ENCODE measurements at regions not wholly inside any gene's neighbourhood (a gene's known extent, or its start where the extent isn't known, plus 50 kb on each side); places are given as distances from the start of the nearest gene placed in this dataset.
"Not testable (repeated sequence)": the region's sequence is repeated elsewhere in the genome, so short reads cannot be mapped to it uniquely, and the experiment has no call there.

GRCh38 chr11:71383461-71383860 is 64.7 kb downstream of the DHCR7 start:
- Mint-ChIP-seq H3K4me3 (no peak overlapping the region), H3K4me1 (ENCODE audit: low read depth in 2 of 2) (peaks cover 8 to 14% of the 10 kb centered on the region in 2 donors), H3K27me3 (peaks cover 18 to 40% of the 10 kb centered on the region in 2 donors), H3K36me3 (no peaks in the 10 kb centered on the region), H3K27ac (no peak overlapping the region), H3K9me3 (peaks cover 8% of the 10 kb centered on the region)
- ATAC-seq (no peak), DNase-seq (ENCODE audit: low spot score) (no peak)

GRCh38 chr11:71381781-71382505 is 66.2 kb downstream of the DHCR7 start:
- Mint-ChIP-seq H3K36me3 (no peaks in the 10 kb centered on the region), H3K27me3 (peaks cover 21 to 40% of the 10 kb centered on the region in 2 donors), H3K9me3 (peaks cover 4% of the 10 kb centered on the region), H3K27ac (no peak overlapping the region), H3K4me1 (ENCODE audit: low read depth in 2 of 2) (peaks cover 8% of the 10 kb centered on the region in 2 donors), H3K4me3 (no peak overlapping the region)
- no peak for ATAC-seq
- no peak for DNase-seq (ENCODE audit: low spot score)

- Mint-ChIP-seq H3K36me3 (no peaks in the 10 kb centered on the region), H3K27ac (no peak overlapping the region), H3K27me3 (peaks cover 33 to 50% of the 10 kb centered on the region in 2 donors), H3K4me3 (no peak overlapping the region), H3K4me1 (ENCODE audit: low read depth in 2 of 2) (peaks cover 8% of the 10 kb centered on the region in 2 donors), H3K9me3 (peaks cover 4% of the 10 kb centered on the region)
- DNase-seq (ENCODE audit: low spot score) (no peak), ATAC-seq (no peak)
These were observed 68.5 kb downstream of the DHCR7 start for GRCh38 chr11:71379701-71380100.

GRCh38 chr11:71373791-71374454 is 74.3 kb downstream of the DHCR7 start:
- no peaks in the 10 kb centered on the region for H3K36me3 Mint-ChIP-seq
- H3K4me1 Mint-ChIP-seq (ENCODE audit: low read depth in 2 of 2), result no peaks in the 10 kb centered on the region
- ATAC-seq, result no peak
- H3K27me3 Mint-ChIP-seq, result peaks cover 28 to 39% of the 10 kb centered on the region in 2 donors
- peaks cover 2% of the 10 kb centered on the region for H3K9me3 Mint-ChIP-seq
- H3K27ac Mint-ChIP-seq, result no peak overlapping the region
- no peak overlapping the region for H3K4me3 Mint-ChIP-seq
- no peak for DNase-seq (ENCODE audit: low spot score)

- H3K27ac Mint-ChIP-seq, result no peak overlapping the region
- H3K36me3 Mint-ChIP-seq, result no peaks in the 10 kb centered on the region
- ATAC-seq, result no peak
These were observed 75.2 kb downstream of the DHCR7 start for GRCh38 chr11:71372693-71373657.

GRCh38 chr11:71371674-71372069 is 76.5 kb downstream of the DHCR7 start:
- Mint-ChIP-seq H3K9me3 (no peaks in the 10 kb centered on the region), H3K4me3 (no peak overlapping the region), H3K4me1 (ENCODE audit: low read depth in 2 of 2) (no peaks in the 10 kb centered on the region), H3K27me3 (peaks cover 16 to 19% of the 10 kb centered on the region in 2 donors), H3K36me3 (no peaks in the 10 kb centered on the region), H3K27ac (no peak overlapping the region)
- DNase-seq (ENCODE audit: low spot score) (no peak), ATAC-seq (no peak)

More at GRCh38 chr11:71372693-71373657, 75.2 kb downstream of the DHCR7 start:
- no peak for DNase-seq (ENCODE audit: low spot score)
- Mint-ChIP-seq H3K4me1 (ENCODE audit: low read depth in 2 of 2) (no peaks in the 10 kb centered on the region), H3K27me3 (peaks cover 20 to 30% of the 10 kb centered on the region in 2 donors), H3K4me3 (no peak overlapping the region), H3K9me3 (no peaks in the 10 kb centered on the region)

GRCh38 chr11:71370895-71371673 is 77.1 kb downstream of the DHCR7 start:
- H3K36me3 Mint-ChIP-seq, result no peaks in the 10 kb centered on the region
- no peak overlapping the region for H3K4me3 Mint-ChIP-seq
- peaks cover 11 to 13% of the 10 kb centered on the region in 2 donors for H3K27me3 Mint-ChIP-seq
- ATAC-seq, result no peak
- H3K4me1 Mint-ChIP-seq (ENCODE audit: low read depth in 2 of 2), result no peaks in the 10 kb centered on the region
- DNase-seq (ENCODE audit: low spot score), result no peak
- H3K9me3 Mint-ChIP-seq, result no peaks in the 10 kb centered on the region
- no peak overlapping the region for H3K27ac Mint-ChIP-seq

- ATAC-seq (no peak), DNase-seq (ENCODE audit: low spot score) (no peak)
- Mint-ChIP-seq H3K27me3 (peaks cover 6 to 7% of the 10 kb centered on the region in 2 donors), H3K4me3 (no peak overlapping the region), H3K4me1 (ENCODE audit: low read depth in 2 of 2) (no peaks in the 10 kb centered on the region), H3K9me3 (no peaks in the 10 kb centered on the region), H3K36me3 (no peaks in the 10 kb centered on the region), H3K27ac (no peak overlapping the region)
These were observed 78.0 kb downstream of the DHCR7 start for GRCh38 chr11:71370020-71370747.

GRCh38 chr11:71369411-71369810 is 78.8 kb downstream of the DHCR7 start:
- H3K4me3 Mint-ChIP-seq, result no peak overlapping the region
- no peak overlapping the region for H3K27ac Mint-ChIP-seq
- peaks cover 0 to 2% of the 10 kb centered on the region in 2 donors for H3K27me3 Mint-ChIP-seq
- ATAC-seq, result no peak
- H3K9me3 Mint-ChIP-seq, result no peaks in the 10 kb centered on the region
- H3K36me3 Mint-ChIP-seq, result no peaks in the 10 kb centered on the region
- H3K4me1 Mint-ChIP-seq (ENCODE audit: low read depth in 2 of 2), result no peaks in the 10 kb centered on the region
- DNase-seq (ENCODE audit: low spot score), result no peak

GRCh38 chr11:71368966-71369365 is 79.2 kb downstream of the DHCR7 start:
- Mint-ChIP-seq H3K27me3 (peaks cover 0 to 2% of the 10 kb centered on the region in 2 donors), H3K4me3 (no peak overlapping the region), H3K27ac (no peak overlapping the region), H3K4me1 (ENCODE audit: low read depth in 2 of 2) (no peaks in the 10 kb centered on the region), H3K36me3 (no peaks in the 10 kb centered on the region), H3K9me3 (no peaks in the 10 kb centered on the region)
- ATAC-seq (no peak), DNase-seq (ENCODE audit: low spot score) (no peak)

- ATAC-seq, result peak in 1 of 2 donors; percentile 6
- no peak overlapping the region for H3K4me3 Mint-ChIP-seq
These were observed 80.4 kb downstream of the DHCR7 start for GRCh38 chr11:71367756-71368155.

GRCh38 chr11:71367276-71367675 is 80.9 kb downstream of the DHCR7 start:
- H3K27me3 Mint-ChIP-seq, result not testable (repeated sequence)

More at GRCh38 chr11:71367756-71368155, 80.4 kb downstream of the DHCR7 start:
- Mint-ChIP-seq H3K27ac (no peak overlapping the region), H3K9me3 (no peaks in the 10 kb centered on the region), H3K27me3 (peaks cover 0 to 2% of the 10 kb centered on the region in 2 donors), H3K4me1 (ENCODE audit: low read depth in 2 of 2) (no peaks in the 10 kb centered on the region), H3K36me3 (no peaks in the 10 kb centered on the region)
- no peak for DNase-seq (ENCODE audit: low spot score)

More at GRCh38 chr11:71367276-71367675, 80.9 kb downstream of the DHCR7 start:
- H3K4me3 Mint-ChIP-seq; DNase-seq (ENCODE audit: low spot score); ATAC-seq; H3K9me3 Mint-ChIP-seq; H3K27ac Mint-ChIP-seq; H3K36me3 Mint-ChIP-seq; H3K4me1 Mint-ChIP-seq (ENCODE audit: low read depth in 2 of 2): not testable (repeated sequence)

All from natural killer cell treated with Interleukin-12 subunit alpha and Interleukin-12 subunit beta and Interleukin-15 and Interleukin-18, amount 100 ng/mL, for 72 hours (primary cell).